GM12873 (cell line): ENCODE measurements at regions not wholly inside any gene's neighbourhood (a gene's known extent, or its start where the extent isn't known, plus 50 kb on each side); places are given as distances from the start of the nearest gene placed in this dataset.

Experiments used
- CTCF ChIP-seq: IDR thresholded peaks from 2 replicates; pipeline ENCODE4 v1.5.1; 2012; ENCODE audit warnings: low read depth, mild to moderate bottlenecking, moderate library complexity, low read length, control low read depth; ENCODE audit not compliant: insufficient read depth; ENCODE audit errors: missing control alignments

GRCh38 chr9:25975667-25976066 is 297.4 kb upstream of the TUSC1 start:
- no peak for TF ChIP-seq CTCF

DNA sequence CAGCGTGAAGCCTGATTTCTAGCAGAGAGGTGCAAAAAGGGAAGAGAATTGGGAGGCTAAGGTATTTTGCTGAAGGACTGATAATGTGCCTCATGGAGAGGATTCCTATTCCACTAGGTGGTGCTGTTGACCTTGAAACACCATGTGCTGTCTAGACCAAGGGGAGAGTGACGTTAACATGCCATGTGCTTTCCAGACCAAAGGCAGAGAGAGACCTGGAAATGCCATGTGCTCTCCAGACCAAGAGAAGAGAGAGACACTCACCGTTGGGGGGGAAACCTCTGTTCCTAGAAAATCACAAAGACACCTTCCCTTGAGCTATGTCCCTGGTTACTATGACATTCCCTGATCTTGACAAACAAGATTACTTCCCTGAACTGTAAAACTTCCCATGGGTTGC is 286.0 kb upstream of the TUSC1 start:
- peak; percentile 71 for TF ChIP-seq CTCF

- TF ChIP-seq CTCF, result no peak
Measured at GRCh38 chr9:25960178-25960577, 281.9 kb upstream of the TUSC1 start.

- no peak for TF ChIP-seq CTCF
Measured at GRCh38 chr9:25954209-25954608, 276.0 kb upstream of the TUSC1 start.

DNA sequence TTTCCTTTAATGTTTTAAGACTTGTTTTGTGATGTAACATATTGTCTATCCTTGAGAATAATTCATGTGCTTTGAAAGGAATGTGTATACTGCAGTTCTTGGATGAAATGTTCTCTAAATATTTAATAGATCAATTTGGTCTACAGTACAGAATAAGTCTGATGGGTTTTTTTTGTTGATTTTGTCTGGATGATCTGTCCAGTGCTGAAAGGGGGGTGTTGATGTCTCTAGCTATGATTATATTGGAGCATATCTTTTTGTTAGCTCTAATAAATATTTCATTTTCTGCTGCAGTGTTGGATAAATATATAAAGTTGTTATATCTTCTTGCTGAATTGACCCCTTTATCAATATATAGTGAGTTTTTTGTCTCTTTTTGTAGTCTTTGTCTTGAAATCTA is 269.9 kb upstream of the TUSC1 start:
- no peak for TF ChIP-seq CTCF

GRCh38 chr9:25939126-25939525 is 260.9 kb upstream of the TUSC1 start:
- TF ChIP-seq CTCF, result no peak

GRCh38 chr9:25936031-25936430 is 257.8 kb upstream of the TUSC1 start:
- TF ChIP-seq CTCF, result no peak
